ENCODE measurements at regions not wholly inside any gene's neighbourhood (a gene's known extent, or its start where the extent isn't known, plus 50 kb on each side); places are given as distances from the start of the nearest gene placed in this dataset.

- no peak overlapping the region for H3K27ac ChIP-seq
- no peak for DNase-seq
- no peaks in the 10 kb centered on the region for H3K36me3 ChIP-seq
- ATAC-seq (ENCODE audit: low FRiP score in 2 of 2): no peak
- WGBS, 2 donors: 78 to 82% methylated on average over 13 to 14 of the region's 14 CpGs
- no peaks in the 10 kb centered on the region for H3K27me3 ChIP-seq
- H3K4me1 ChIP-seq: peaks cover 15 to 27% (median 19%) of the 10 kb centered on the region in 4 donors
- H3K4me3 ChIP-seq: no peak overlapping the region
- TF ChIP-seq POLR2AphosphoS5 (IDR thresholded peaks at IDR 0.05) (no peak), POLR2A (IDR thresholded peaks at IDR 0.05) (no peak), EP300 (IDR thresholded peaks at IDR 0.05) (no peak)
- TF ChIP-seq, protein P1, sequence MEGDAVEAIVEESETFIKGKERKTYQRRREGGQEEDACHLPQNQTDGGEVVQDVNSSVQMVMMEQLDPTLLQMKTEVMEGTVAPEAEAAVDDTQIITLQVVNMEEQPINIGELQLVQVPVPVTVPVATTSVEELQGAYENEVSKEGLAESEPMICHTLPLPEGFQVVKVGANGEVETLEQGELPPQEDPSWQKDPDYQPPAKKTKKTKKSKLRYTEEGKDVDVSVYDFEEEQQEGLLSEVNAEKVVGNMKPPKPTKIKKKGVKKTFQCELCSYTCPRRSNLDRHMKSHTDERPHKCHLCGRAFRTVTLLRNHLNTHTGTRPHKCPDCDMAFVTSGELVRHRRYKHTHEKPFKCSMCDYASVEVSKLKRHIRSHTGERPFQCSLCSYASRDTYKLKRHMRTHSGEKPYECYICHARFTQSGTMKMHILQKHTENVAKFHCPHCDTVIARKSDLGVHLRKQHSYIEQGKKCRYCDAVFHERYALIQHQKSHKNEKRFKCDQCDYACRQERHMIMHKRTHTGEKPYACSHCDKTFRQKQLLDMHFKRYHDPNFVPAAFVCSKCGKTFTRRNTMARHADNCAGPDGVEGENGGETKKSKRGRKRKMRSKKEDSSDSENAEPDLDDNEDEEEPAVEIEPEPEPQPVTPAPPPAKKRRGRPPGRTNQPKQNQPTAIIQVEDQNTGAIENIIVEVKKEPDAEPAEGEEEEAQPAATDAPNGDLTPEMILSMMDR (IDR thresholded peaks at IDR 0.05): no peak
- no peaks in the 10 kb centered on the region for H3K9me3 ChIP-seq
Observed at GRCh38 chr9:129465834-129466535, 154.9 kb downstream of the C9orf50 start.

GRCh38 chr9:129464972-129465833, 155.7 kb downstream of the C9orf50 start:
- 58 to 86% methylated on average over 10 to 21 of the region's 22 CpGs for WGBS, 2 donors
- Histone ChIP-seq H3K36me3 (no peaks in the 10 kb centered on the region), H3K27me3 (no peaks in the 10 kb centered on the region), H3K9me3 (no peaks in the 10 kb centered on the region), H3K4me1 (peaks cover 19 to 31% (median 21%) of the 10 kb centered on the region in 4 donors), H3K27ac (no peak overlapping the region), H3K4me3 (no peak overlapping the region)
- DNase-seq (no peak), ATAC-seq (ENCODE audit: low FRiP score in 2 of 2) (peak in 1 of 2 donors; percentile 9)
- TF ChIP-seq EP300 (IDR thresholded peaks at IDR 0.05) (no peak), POLR2A (IDR thresholded peaks at IDR 0.05) (no peak), POLR2AphosphoS5 (IDR thresholded peaks at IDR 0.05) (no peak)
- TF ChIP-seq, protein P1 (IDR thresholded peaks at IDR 0.05): no peak

GRCh38 chr9:129463994-129464393, 156.9 kb downstream of the C9orf50 start:
- Histone ChIP-seq H3K27me3 (no peaks in the 10 kb centered on the region), H3K4me3 (no peak overlapping the region), H3K9me3 (no peaks in the 10 kb centered on the region), H3K27ac (no peak overlapping the region), H3K36me3 (no peaks in the 10 kb centered on the region), H3K4me1 (peaks cover 30 to 42% (median 32%) of the 10 kb centered on the region in 4 donors)
- TF ChIP-seq POLR2AphosphoS5 (IDR thresholded peaks at IDR 0.05) (no peak), POLR2A (IDR thresholded peaks at IDR 0.05) (no peak), EP300 (IDR thresholded peaks at IDR 0.05) (no peak)
- TF ChIP-seq, protein P1 (IDR thresholded peaks at IDR 0.05): no peak
- no peak for DNase-seq
- ATAC-seq (ENCODE audit: low FRiP score in 2 of 2): no peak
- 87 to 100% methylated on average over 2 to 5 of the region's 5 CpGs for WGBS, 2 donors

GRCh38 chr9:129463477-129463876, 157.4 kb downstream of the C9orf50 start:
- H3K4me3 ChIP-seq: no peak overlapping the region

More at GRCh38 chr9:129463477-129463876, 157.4 kb downstream of the C9orf50 start:
- 82 to 86% methylated on average over 10 of the region's 10 CpGs for WGBS, 2 donors
- Histone ChIP-seq H3K27me3 (no peaks in the 10 kb centered on the region), H3K4me1 (peaks cover 36 to 47% (median 37%) of the 10 kb centered on the region in 4 donors), H3K27ac (no peak overlapping the region), H3K36me3 (no peaks in the 10 kb centered on the region), H3K9me3 (no peaks in the 10 kb centered on the region)
- no peak for DNase-seq
- ATAC-seq (ENCODE audit: low FRiP score in 2 of 2): no peak
- no peak for TF ChIP-seq POLR2A (IDR thresholded peaks at IDR 0.05)
- TF ChIP-seq, protein P1 (IDR thresholded peaks at IDR 0.05): no peak
- no peak for TF ChIP-seq EP300 (IDR thresholded peaks at IDR 0.05)
- no peak for TF ChIP-seq POLR2AphosphoS5 (IDR thresholded peaks at IDR 0.05)
